ENCODE measurements at regions not wholly inside any gene's neighbourhood (a gene's known extent, or its start where the extent isn't known, plus 50 kb on each side); places are given as distances from the start of the nearest gene placed in this dataset.
"Not testable (repeated sequence)": the region's sequence is repeated elsewhere in the genome, so short reads cannot be mapped to it uniquely, and the experiment has no call there.

DNA sequence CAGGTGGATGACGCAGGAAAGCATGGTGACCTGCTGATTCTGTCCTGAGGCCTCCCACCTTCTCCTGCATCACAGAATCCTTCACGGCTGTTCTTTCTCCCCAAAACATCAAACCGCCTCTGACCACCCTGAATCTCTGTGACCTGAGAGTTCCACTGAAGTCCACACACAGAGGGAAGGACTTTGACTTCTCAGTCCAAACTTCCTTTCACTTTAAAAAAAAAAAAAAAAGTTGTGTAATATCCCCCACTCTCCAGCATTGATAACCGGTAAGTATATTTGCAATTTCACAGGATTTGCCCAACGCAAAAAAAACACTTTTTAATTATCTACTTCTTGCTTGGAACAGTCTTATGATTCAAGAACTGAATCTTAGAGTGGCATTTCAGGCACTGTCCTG lies 259.5 kb upstream of the IRS2 start:
- peaks cover 13% of the 10 kb centered on the region for H3K4me1 Mint-ChIP-seq (ENCODE audit: low read depth)
- no peaks in the 10 kb centered on the region for H3K27me3 Mint-ChIP-seq (ENCODE audit: low read depth)
- H3K27ac Mint-ChIP-seq (ENCODE audit: unreplicated experiment): no peak overlapping the region
- no peaks in the 10 kb centered on the region for H3K9me3 Mint-ChIP-seq (ENCODE audit: low read depth)
- DNase-seq (ENCODE audit: low spot score): no peak
- H3K4me3 Mint-ChIP-seq (ENCODE audit: unreplicated experiment): no peak overlapping the region
- TF ChIP-seq, protein P1, sequence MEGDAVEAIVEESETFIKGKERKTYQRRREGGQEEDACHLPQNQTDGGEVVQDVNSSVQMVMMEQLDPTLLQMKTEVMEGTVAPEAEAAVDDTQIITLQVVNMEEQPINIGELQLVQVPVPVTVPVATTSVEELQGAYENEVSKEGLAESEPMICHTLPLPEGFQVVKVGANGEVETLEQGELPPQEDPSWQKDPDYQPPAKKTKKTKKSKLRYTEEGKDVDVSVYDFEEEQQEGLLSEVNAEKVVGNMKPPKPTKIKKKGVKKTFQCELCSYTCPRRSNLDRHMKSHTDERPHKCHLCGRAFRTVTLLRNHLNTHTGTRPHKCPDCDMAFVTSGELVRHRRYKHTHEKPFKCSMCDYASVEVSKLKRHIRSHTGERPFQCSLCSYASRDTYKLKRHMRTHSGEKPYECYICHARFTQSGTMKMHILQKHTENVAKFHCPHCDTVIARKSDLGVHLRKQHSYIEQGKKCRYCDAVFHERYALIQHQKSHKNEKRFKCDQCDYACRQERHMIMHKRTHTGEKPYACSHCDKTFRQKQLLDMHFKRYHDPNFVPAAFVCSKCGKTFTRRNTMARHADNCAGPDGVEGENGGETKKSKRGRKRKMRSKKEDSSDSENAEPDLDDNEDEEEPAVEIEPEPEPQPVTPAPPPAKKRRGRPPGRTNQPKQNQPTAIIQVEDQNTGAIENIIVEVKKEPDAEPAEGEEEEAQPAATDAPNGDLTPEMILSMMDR (IDR thresholded peaks at IDR 0.05): no peak
- H3K36me3 Mint-ChIP-seq (ENCODE audit: low read depth): peaks cover 2% of the 10 kb centered on the region

DNA sequence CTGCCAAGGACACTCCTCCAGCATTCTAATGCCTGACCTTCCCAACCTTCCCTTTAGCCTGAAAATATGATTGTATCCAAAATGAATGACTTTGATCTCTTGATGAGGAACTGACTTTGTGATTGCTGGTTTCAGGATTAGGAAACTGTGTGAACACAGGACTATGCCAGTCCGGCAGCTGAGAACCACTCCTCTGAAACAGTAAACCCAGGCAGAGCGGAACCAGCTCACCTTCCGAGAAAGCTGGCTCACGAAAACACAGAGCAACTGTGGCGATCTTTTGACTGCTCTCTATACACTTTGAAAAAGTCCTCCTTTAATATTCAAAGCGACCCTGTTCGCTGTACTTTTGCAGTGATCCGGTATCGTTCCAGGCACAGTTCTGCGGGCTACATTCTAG lies 258.8 kb upstream of the IRS2 start:
- no peak for DNase-seq (ENCODE audit: low spot score)
- Mint-ChIP-seq H3K4me3 (ENCODE audit: unreplicated experiment) (no peak overlapping the region), H3K9me3 (ENCODE audit: low read depth) (no peaks in the 10 kb centered on the region), H3K27me3 (ENCODE audit: low read depth) (no peaks in the 10 kb centered on the region), H3K4me1 (ENCODE audit: low read depth) (peaks cover 13% of the 10 kb centered on the region), H3K27ac (ENCODE audit: unreplicated experiment) (no peak overlapping the region), H3K36me3 (ENCODE audit: low read depth) (peaks cover 2% of the 10 kb centered on the region)
- TF ChIP-seq, protein P1 (IDR thresholded peaks at IDR 0.05): no peak

DNA sequence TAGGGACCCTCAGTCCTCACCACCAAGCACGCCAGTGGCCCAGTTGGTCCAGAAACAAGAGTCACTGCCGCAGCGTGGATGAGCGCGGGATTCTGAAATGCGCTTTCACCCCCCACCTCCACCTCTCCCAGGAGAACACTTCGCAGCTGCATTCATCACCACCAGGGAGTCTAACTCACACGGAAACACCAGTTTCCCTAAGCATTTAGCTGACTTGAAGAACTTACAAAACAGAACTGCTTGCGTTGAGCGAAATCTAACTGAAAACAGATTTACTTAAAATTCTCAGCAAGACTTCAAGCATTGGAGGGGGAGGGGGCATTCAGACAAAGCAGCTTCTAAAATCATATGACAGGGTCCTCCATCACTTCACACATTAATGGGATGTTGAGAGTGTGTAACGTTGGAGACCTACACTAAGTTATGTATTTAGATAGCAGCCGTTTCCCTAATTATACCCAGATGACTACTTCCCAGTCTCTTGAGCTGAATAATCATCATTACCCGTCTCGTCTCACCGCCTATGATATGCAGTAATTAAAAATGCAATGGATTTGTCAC lies 258.2 kb upstream of the IRS2 start:
- Mint-ChIP-seq H3K9me3 (ENCODE audit: low read depth) (no peaks in the 10 kb centered on the region), H3K4me3 (ENCODE audit: unreplicated experiment) (no peak overlapping the region), H3K27me3 (ENCODE audit: low read depth) (no peaks in the 10 kb centered on the region), H3K36me3 (ENCODE audit: low read depth) (peaks cover 2% of the 10 kb centered on the region), H3K4me1 (ENCODE audit: low read depth) (peaks cover 13% of the 10 kb centered on the region), H3K27ac (ENCODE audit: unreplicated experiment) (no peak overlapping the region)
- no peak for DNase-seq (ENCODE audit: low spot score)
- TF ChIP-seq, protein P1 (IDR thresholded peaks at IDR 0.05): peak; percentile 19

DNA sequence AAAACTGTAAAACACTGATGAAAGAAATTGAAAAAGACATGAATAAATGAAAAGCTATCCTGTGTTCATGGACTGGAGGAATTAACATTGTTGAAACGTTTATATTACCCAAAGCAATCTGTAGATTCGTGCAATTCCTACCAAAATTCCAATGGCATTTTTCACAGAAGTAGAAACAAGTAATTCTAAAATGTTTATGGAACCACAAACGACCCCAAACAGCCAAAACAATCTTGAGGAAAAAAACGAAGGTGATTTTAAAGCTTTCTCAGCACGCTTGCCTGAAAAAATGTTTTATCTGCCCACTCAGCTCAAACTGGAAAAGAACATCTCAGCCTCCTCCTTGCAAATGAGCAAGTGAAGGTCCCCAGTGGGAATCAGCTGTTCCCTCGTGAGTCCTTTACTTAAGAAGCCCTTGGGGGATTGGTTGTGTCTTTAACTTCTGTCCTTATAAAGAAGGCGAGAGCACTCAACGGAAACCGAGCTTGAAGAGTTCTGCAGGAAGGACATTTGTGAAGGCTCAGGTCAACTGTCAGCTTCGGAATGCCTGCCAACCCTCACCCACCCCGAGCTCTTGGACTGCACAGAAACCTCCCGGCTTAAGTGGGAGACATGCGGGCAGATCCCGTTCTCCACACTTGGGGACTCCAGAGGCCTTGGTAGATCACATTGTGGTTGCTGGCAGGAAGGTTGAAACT lies 256.0 kb upstream of the IRS2 start:
- Mint-ChIP-seq H3K36me3 (ENCODE audit: low read depth) (peaks cover 2% of the 10 kb centered on the region), H3K27ac (ENCODE audit: unreplicated experiment) (no peak overlapping the region), H3K4me1 (ENCODE audit: low read depth) (peaks cover 13% of the 10 kb centered on the region), H3K9me3 (ENCODE audit: low read depth) (peaks cover 3% of the 10 kb centered on the region), H3K27me3 (ENCODE audit: low read depth) (no peaks in the 10 kb centered on the region), H3K4me3 (ENCODE audit: unreplicated experiment) (no peak overlapping the region)
- no peak for DNase-seq (ENCODE audit: low spot score)
- TF ChIP-seq, protein P1 (IDR thresholded peaks at IDR 0.05): no peak

DNA sequence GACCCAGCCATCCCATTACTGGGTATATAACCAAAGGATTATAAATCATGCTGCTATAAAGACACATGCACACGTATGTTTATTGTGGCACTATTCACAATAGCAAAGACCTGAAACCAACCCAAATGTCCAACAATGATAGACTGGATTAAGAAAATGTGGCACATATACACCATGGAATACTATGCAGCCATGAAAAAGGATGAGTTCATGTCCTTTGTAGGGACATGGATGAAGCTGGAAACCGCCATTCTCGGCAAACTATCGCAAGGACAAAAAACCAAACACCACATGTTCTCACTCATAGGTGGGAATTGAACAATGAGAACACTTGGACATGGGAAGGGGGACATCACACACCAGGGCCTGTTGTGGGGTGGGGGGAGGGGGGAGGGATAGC lies 255.3 kb upstream of the IRS2 start:
- not testable (repeated sequence) for H3K4me3 Mint-ChIP-seq (ENCODE audit: unreplicated experiment); H3K27me3 Mint-ChIP-seq (ENCODE audit: low read depth); H3K27ac Mint-ChIP-seq (ENCODE audit: unreplicated experiment); H3K36me3 Mint-ChIP-seq (ENCODE audit: low read depth); DNase-seq (ENCODE audit: low spot score); H3K9me3 Mint-ChIP-seq (ENCODE audit: low read depth)
- H3K4me1 Mint-ChIP-seq (ENCODE audit: low read depth): peaks cover 13% of the 10 kb centered on the region

All from chondrocyte (in vitro differentiated cells).